ENCODE measurements at regions not wholly inside any gene's neighbourhood (a gene's known extent, or its start where the extent isn't known, plus 50 kb on each side); places are given as distances from the start of the nearest gene placed in this dataset.

GRCh38 chr2:190795686-190796085 lies 84.9 kb upstream of the GLS start:
- H3K4me3 ChIP-seq (ENCODE audit: low read depth, low read length): no peak overlapping the region
- DNase-seq (ENCODE audit: low read depth, low spot score): no peak
- CTCF ChIA-PET: interaction anchor here (1.1 to 1.5 kb wide), 3 partner anchors 8 to 14 kb away, joined by 3 to 5 read pairs (median 4); no protein-coding TSS in a partner anchor
- TF ChIP-seq CTCF (IDR thresholded peaks at IDR 0.05; ENCODE audit: insufficient read depth, low read length, missing control alignments): no peak
- POLR2A ChIA-PET: no interaction called here

GRCh38 chr2:190799999-190800398 lies 80.6 kb upstream of the GLS start:
- DNase-seq (ENCODE audit: low read depth, low spot score): no peak
- ChIA-PET CTCF (interaction anchor here (1.3 to 2.7 kb wide), 2 partner anchors 11 to 20 kb away, joined by 3 to 19 read pairs; no protein-coding TSS in a partner anchor), POLR2A (no interaction called here)
- TF ChIP-seq CTCF (IDR thresholded peaks at IDR 0.05; ENCODE audit: insufficient read depth, low read length, missing control alignments): no peak
- H3K4me3 ChIP-seq (ENCODE audit: low read depth, low read length): no peak overlapping the region

GRCh38 chr2:190800528-190800927 lies 80.1 kb upstream of the GLS start:
- ChIA-PET POLR2A (no interaction called here), CTCF (interaction anchor here (1.3 to 2.7 kb wide), 4 partner anchors 9 to 21 kb away, joined by 3 to 19 read pairs (median 12); no protein-coding TSS in a partner anchor)
- H3K4me3 ChIP-seq (ENCODE audit: low read depth, low read length): no peak overlapping the region
- no peak for TF ChIP-seq CTCF (IDR thresholded peaks at IDR 0.05; ENCODE audit: insufficient read depth, low read length, missing control alignments)
- no peak for DNase-seq (ENCODE audit: low read depth, low spot score)

GRCh38 chr2:190802129-190802528 lies 78.5 kb upstream of the GLS start:
- ChIA-PET POLR2A (no interaction called here), CTCF (interaction anchor here (1.8 to 2.7 kb wide), 3 partner anchors 10 to 22 kb away, joined by 10 to 19 read pairs (median 14); no protein-coding TSS in a partner anchor)
- no peak for DNase-seq (ENCODE audit: low read depth, low spot score)
- no peak for TF ChIP-seq CTCF (IDR thresholded peaks at IDR 0.05; ENCODE audit: insufficient read depth, low read length, missing control alignments)
- H3K4me3 ChIP-seq (ENCODE audit: low read depth, low read length): no peak overlapping the region

- DNase-seq (ENCODE audit: low read depth, low spot score): no peak
- TF ChIP-seq CTCF (IDR thresholded peaks at IDR 0.05; ENCODE audit: insufficient read depth, low read length, missing control alignments): no peak
- POLR2A ChIA-PET: no interaction called here
- CTCF ChIA-PET: interaction anchor here (2.2 to 2.7 kb wide), 2 partner anchors 19 to 23 kb away, joined by 14 to 19 read pairs; no protein-coding TSS in a partner anchor
- no peak overlapping the region for H3K4me3 ChIP-seq (ENCODE audit: low read depth, low read length)
Observed at GRCh38 chr2:190802626-190803209, 77.9 kb upstream of the GLS start.

GRCh38 chr2:190804182-190804795 lies 76.3 kb upstream of the GLS start:
- H3K4me3 ChIP-seq (ENCODE audit: low read depth, low read length): no peak overlapping the region
- TF ChIP-seq CTCF (IDR thresholded peaks at IDR 0.05; ENCODE audit: insufficient read depth, low read length, missing control alignments): peak; percentile 31
- POLR2A ChIA-PET: no interaction called here
- DNase-seq (ENCODE audit: low read depth, low spot score): no peak
- CTCF ChIA-PET: interaction anchor here (0.6 to 3.5 kb wide), 10 partner anchors 9 to 719 kb away, joined by 3 to 37 read pairs (median 4); no protein-coding TSS in a partner anchor

Measured in AG04449 (cell line).